NT2/D1 (cell line): ENCODE measurements at regions not wholly inside any gene's neighbourhood (a gene's known extent, or its start where the extent isn't known, plus 50 kb on each side); places are given as distances from the start of the nearest gene placed in this dataset.

Source experiments
- YY1 ChIP-seq: IDR thresholded peaks from 2 replicates; pipeline ENCODE4 v1.6.1; 2011; ENCODE audit not compliant: insufficient read length, insufficient read depth
- ZNF274 ChIP-seq: IDR thresholded peaks from 2 replicates; pipeline ENCODE4 v1.6.1; 2011; ENCODE audit warnings: mild to moderate bottlenecking, low read depth, low read length

GRCh38 chr6:27528714-27529113 lies 55.8 kb upstream of the ZNF184 start:
- TF ChIP-seq ZNF274 (no peak), YY1 (no peak)
